NT2/D1 (cell line): ENCODE measurements at regions not wholly inside any gene's neighbourhood (a gene's known extent, or its start where the extent isn't known, plus 50 kb on each side); places are given as distances from the start of the nearest gene placed in this dataset.
"Not testable (repeated sequence)": the region's sequence is repeated elsewhere in the genome, so short reads cannot be mapped to it uniquely, and the experiment has no call there.

Experiments
- SUZ12 ChIP-seq: IDR thresholded peaks from 2 replicates; pipeline ENCODE4 v1.6.1; 2011; ENCODE audit not compliant: insufficient read length, insufficient read depth; ENCODE audit errors: extremely low read depth
- YY1 ChIP-seq: IDR thresholded peaks from 2 replicates; pipeline ENCODE4 v1.6.1; 2011; ENCODE audit not compliant: insufficient read length, insufficient read depth

DNA sequence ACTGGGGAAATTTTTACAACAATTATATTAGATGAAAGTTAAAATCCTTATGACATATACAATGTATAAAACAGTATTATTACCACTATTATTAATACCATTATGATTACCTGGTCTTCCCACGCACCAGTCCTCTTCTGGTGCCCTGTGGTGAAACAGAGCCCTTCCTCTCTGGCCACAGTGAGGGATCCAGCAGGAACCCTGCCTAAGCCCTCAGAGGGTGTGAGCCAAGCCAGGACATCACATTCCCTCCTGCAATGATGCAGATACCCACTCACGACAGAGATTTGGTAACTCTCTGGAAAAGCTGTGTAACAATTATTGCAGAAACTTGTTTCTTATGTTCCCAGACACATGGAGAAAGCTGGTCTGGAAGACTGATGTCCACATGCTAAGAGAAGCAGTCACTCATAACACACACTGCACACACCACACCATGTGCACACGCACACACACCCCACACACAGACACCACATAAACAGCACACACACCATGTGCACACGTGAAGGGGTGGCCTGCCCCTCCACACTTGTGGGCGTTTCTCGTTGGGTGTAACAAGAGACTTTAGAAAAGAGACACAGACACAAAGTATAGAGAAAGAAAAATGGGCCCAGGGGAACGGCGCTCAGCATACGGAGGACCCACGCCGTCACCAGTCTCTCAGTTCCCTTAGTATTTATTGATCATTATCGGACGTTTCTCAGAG, 1373.8 kb upstream of the DEFB115 start:
- not testable (repeated sequence) for TF ChIP-seq SUZ12, YY1
